ENCODE measurements at regions not wholly inside any gene's neighbourhood (a gene's known extent, or its start where the extent isn't known, plus 50 kb on each side); places are given as distances from the start of the nearest gene placed in this dataset.

- DNase-seq (no peak), ATAC-seq (no peak)
- intact Hi-C loops (cut with micrococcal nuclease), result no loop called here
Measured at GRCh38 chr4:140284456-140284855, 89.0 kb upstream of the SCOC start.

- DNase-seq (no peak), ATAC-seq (no peak)
- intact Hi-C loops (cut with micrococcal nuclease), result no loop called here
Measured at GRCh38 chr4:140281828-140282552, 91.5 kb upstream of the SCOC start.

GRCh38 chr4:140277576-140277975 lies 95.9 kb upstream of the SCOC start:
- no peak for ATAC-seq
- intact Hi-C loops (cut with micrococcal nuclease), result no loop called here
- DNase-seq, result no peak

- ATAC-seq (no peak), DNase-seq (no peak)
- intact Hi-C loops (cut with micrococcal nuclease), result no loop called here
Measured at GRCh38 chr4:140271553-140271952, 101.9 kb upstream of the SCOC start.

- ATAC-seq, result no peak
- intact Hi-C loops (cut with micrococcal nuclease), result no loop called here
- DNase-seq, result no peak
Measured at GRCh38 chr4:140269369-140269768, 104.1 kb upstream of the SCOC start.

- ATAC-seq (no peak), DNase-seq (no peak)
- intact Hi-C loops (cut with micrococcal nuclease), result no loop called here
Measured at GRCh38 chr4:140268186-140268841, 105.1 kb upstream of the SCOC start.

- intact Hi-C loops (cut with micrococcal nuclease), result no loop called here
- ATAC-seq (no peak), DNase-seq (no peak)
Measured at GRCh38 chr4:140267576-140267975, 105.9 kb upstream of the SCOC start.

- no peak for ATAC-seq
- no peak for DNase-seq
- intact Hi-C loops (cut with micrococcal nuclease), result no loop called here
Measured at GRCh38 chr4:140266958-140267568, 106.4 kb upstream of the SCOC start.

GRCh38 chr4:140260227-140260626 lies 106.2 kb upstream of the MAML3 start:
- DNase-seq (no peak), ATAC-seq (no peak)
- intact Hi-C loops (cut with micrococcal nuclease), result no loop called here

GRCh38 chr4:140258476-140258875 lies 104.5 kb upstream of the MAML3 start:
- DNase-seq, result no peak
- ATAC-seq, result no peak
- intact Hi-C loops (cut with micrococcal nuclease), result loop anchor here (10.0 kb wide), 1 partner anchor 244 kb away; no protein-coding TSS in a partner anchor

GRCh38 chr4:140257461-140258305 lies 103.7 kb upstream of the MAML3 start:
- peak; percentile 50 for ATAC-seq
- intact Hi-C loops (cut with micrococcal nuclease), result loop anchor here (10.0 kb wide), 1 partner anchor 243 kb away; no protein-coding TSS in a partner anchor
- DNase-seq, result peak; percentile 28

GRCh38 chr4:140256941-140257340 lies 103.0 kb upstream of the MAML3 start:
- ATAC-seq, result no peak
- intact Hi-C loops (cut with micrococcal nuclease), result loop anchor here (10.0 kb wide), 1 partner anchor 242 kb away; no protein-coding TSS in a partner anchor
- no peak for DNase-seq

- DNase-seq (no peak), ATAC-seq (no peak)
- intact Hi-C loops (cut with micrococcal nuclease), result loop anchor here (10.0 kb wide), 1 partner anchor 242 kb away; no protein-coding TSS in a partner anchor
Measured at GRCh38 chr4:140256335-140256734, 102.4 kb upstream of the MAML3 start.

- ATAC-seq, result no peak
- intact Hi-C loops (cut with micrococcal nuclease), result loop anchor here (10.0 kb wide), 1 partner anchor 241 kb away; no protein-coding TSS in a partner anchor
Measured at GRCh38 chr4:140255927-140256326, 101.9 kb upstream of the MAML3 start.

GRCh38 chr4:140255467-140255866 lies 101.5 kb upstream of the MAML3 start:
- intact Hi-C loops (cut with micrococcal nuclease), result loop anchor here (10.0 kb wide), 1 partner anchor 241 kb away; no protein-coding TSS in a partner anchor
- ATAC-seq, result no peak

More at GRCh38 chr4:140255927-140256326, 101.9 kb upstream of the MAML3 start:
- DNase-seq, result no peak

GRCh38 chr4:140254651-140255299 lies 100.8 kb upstream of the MAML3 start:
- intact Hi-C loops (cut with micrococcal nuclease), result loop anchor here (5.0 to 10.0 kb wide), 2 partner anchors 240 to 522 kb away; no protein-coding TSS in a partner anchor
- DNase-seq, result no peak
- ATAC-seq, result no peak

More at GRCh38 chr4:140255467-140255866, 101.5 kb upstream of the MAML3 start:
- no peak for DNase-seq

GRCh38 chr4:140253556-140254027 lies 99.6 kb upstream of the MAML3 start:
- no peak for DNase-seq
- no peak for ATAC-seq
- intact Hi-C loops (cut with micrococcal nuclease), result loop anchor here (5.0 to 10.0 kb wide), 2 partner anchors 239 to 521 kb away; no protein-coding TSS in a partner anchor

All from left ventricle myocardium superior (tissue), 1 donor.